GM18909 (cell line): ENCODE measurements at regions not wholly inside any gene's neighbourhood (a gene's known extent, or its start where the extent isn't known, plus 50 kb on each side); places are given as distances from the start of the nearest gene placed in this dataset.
"Not testable (repeated sequence)": the region's sequence is repeated elsewhere in the genome, so short reads cannot be mapped to it uniquely, and the experiment has no call there.

Source experiments
- ATAC-seq: cut with Tn5 transposase; IDR thresholded peaks from one replicate; pipeline ENCODE4 v1.9.1; 2021; ENCODE audit warnings: mild to moderate bottlenecking; ENCODE audit not compliant: unreplicated experiment, poor library complexity

DNA sequence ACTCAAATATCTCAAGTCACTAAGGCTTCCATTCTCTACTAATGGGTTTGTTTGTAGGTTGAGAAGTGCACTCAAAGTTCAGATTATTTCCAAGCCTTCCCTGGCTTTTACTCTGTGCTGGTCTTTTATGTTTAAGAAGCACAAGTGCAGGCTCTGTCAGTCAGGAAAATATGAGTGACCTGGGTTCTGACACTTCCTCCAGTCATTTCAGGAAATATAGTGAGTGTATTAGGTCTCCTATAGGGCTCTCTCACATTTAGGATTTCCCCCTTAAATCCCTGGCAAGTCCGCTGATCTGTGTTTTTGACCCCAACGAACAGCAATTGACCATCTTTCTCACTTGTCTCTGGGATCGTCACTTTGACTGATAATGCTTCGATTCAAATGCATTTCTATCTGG, 210.2 kb downstream of the ARPP21 start:
- ATAC-seq, result no peak

DNA sequence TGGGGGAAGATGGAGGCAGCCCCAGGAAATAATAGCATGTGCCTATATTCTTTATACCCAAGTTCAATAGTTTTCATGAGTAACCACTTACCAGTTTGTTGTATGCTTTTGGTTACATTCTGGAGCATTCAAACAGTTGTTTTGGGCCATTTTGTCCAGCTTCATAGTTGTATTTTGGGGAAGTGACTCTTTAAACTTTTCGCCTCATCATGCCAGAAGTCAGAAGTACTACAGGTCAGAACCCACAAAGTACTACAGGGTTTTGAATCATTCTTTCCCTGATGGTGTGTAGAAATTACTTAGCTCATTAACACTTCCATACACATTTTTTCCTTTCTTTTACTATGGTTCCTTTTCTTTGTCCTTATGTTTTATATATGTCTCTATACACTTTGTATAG, 210.6 kb downstream of the ARPP21 start:
- ATAC-seq, result no peak

DNA sequence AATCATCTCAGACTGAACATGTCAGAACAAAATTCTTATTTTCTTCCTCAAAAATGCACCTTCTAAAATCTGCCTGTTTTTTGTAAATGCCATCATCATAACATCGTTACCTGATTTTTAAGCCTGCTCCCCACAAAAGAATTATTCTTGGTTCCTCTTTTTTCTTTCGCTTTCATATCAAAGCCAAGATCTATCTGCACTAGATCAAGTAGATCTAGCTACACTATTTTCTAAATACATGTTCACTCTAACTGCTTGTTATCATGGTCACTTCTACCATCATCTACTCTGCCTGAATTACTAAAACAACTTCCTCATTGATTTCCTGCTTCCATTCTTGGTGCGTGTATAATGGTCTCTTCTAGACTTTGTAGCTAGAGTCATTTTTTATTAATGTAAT, 217.7 kb downstream of the ARPP21 start:
- peak; percentile 81 for ATAC-seq

DNA sequence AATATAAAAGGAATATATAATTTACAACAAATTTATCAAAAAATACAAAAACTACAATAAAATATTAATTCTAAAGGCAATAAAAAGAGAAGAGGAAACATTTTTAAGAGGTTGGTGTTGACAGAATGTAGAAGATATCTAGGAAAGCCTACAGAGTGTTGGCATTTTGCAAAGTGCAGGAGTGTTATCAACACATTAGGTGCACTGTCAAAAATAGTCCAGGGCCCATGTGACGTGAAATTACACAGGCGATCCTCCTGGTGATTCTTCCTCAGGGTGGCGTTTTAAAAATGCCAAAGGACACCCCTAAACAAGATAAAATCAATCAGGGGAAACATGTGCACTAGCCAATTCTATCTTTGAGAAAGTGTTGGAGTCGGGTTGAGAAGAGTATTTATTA, 222.7 kb downstream of the ARPP21 start:
- no peak for ATAC-seq

DNA sequence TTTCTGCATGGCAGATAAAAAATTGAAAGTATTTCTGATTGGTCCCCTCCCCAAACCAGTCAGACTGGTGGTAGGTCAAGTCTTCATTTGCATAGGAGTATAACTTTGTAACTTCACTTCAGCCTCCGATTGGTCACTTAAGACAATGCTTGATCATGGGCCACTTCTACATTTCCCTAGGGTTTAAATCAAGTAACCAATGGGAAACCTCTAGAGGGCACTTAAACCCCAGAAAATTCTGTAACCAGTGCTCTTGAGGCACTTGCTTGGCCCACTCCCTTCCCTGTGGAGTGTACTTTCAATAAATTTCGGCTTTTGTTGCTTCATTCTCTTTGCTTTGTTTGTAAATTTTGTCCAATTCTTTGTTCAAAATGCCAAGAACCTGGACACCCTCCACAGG, 225.5 kb downstream of the ARPP21 start:
- ATAC-seq, result no peak

DNA sequence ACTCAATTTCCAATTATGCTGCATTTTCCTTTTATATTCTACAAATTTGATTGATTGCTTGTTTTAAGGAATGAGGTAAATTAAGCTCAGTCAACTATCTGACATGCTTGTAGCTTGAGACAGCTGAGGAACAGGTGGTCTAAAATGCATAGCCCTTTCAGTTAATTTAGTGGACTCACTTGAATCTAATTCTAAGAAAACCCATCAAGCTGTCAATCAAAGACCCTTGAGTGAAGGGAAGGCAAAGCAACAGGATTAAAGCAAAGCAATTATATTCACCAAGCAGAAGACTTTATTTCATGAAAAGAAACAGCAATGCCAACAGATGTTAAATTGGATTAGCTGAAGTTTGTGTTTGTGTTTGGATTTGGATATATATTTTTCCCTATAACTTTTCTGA, 228.5 kb downstream of the ARPP21 start:
- ATAC-seq, result no peak

DNA sequence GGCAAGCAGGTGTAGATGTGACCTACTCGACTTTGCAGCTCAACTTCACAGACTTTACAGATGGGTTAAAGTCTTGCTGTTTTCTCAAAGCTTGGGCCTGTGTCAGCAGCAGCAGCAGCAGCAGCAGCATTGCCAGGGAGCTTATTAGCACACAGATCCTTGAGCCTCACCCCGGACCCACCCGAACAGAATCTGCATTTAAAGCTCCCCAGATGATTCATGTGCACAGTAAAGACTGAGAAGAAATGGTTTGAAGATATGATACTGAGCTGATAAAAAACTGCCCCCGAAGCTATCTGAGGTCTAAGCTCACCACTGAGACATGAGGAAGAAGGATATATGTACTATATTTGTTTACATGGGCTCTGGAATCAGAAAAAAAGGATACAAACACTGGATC, 231.7 kb downstream of the ARPP21 start:
- no peak for ATAC-seq

DNA sequence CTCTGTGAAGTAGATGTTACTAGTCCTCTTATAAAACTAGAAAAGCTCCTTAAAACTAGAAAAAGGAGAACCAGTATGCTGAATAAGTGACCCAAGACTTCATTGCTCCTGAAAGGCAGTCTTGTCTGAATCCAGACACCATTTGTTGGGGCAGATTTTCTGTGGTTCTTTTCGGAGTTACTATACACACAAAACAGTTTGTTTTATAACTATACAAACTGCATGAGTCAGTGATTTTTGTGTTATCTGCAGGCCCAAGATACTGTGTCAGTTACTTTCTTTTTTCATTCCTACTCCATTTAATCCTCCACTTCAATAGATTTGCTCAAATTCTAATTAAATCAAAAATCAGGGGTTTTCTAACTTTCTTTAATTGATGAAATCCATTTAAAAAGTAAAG, 244.6 kb downstream of the ARPP21 start:
- ATAC-seq, result no peak

DNA sequence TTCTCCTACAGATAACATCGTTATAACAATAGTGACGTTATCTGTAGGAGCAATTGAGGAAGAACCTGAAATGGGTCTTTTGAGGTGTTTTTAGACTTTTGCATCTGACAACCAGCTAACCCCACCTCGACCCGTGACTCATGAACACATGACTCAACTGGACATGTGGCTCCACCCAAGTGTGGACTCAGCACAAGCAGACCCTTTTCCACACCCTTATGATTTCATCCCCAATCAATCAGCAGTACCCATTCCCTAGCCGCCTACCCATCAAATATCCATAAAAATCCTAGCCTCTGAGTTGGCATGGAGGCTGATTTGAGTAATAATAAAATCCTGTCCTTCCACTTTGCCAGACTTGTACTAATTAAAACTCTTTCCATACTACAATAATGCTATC, 255.4 kb downstream of the ARPP21 start:
- ATAC-seq, result no peak

DNA sequence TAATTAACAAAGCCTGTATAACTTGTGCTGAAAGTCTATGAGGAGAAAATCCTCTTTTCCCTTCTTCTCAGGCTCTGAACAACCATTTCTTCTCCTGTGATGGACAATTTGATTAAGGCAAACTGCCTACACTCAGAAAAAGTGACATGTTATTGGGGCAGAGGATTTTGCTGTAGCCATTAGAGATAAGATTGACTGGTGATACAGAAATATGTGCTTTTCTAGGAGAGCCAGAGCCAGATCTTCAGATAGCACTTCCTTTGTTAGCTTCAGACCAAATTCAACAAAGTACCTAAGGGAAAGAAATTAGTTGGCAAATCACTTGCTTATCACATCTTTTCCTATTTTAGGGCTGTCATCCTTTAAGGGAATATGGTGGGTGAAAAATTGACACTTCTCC, 259.9 kb downstream of the ARPP21 start:
- ATAC-seq, result no peak

DNA sequence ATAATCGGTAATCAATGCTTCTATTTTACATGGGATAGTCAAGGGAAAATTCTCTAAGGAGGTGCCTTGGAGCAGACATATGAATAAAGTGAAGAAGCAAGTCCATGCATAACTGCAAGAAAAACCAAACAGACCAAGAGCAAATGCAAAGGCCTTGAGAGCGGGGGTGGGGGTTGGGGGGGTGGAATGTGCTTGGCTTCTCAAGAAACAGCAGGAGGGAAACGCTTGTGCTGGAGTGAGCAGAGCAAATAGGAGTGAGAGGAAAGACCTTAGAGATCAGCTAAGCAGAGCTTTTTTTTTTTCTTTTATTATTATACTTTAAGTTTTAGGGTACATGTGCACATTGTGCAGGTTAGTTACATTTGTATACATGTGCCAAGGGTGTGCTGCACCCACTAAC, 260.8 kb downstream of the ARPP21 start:
- no peak for ATAC-seq

DNA sequence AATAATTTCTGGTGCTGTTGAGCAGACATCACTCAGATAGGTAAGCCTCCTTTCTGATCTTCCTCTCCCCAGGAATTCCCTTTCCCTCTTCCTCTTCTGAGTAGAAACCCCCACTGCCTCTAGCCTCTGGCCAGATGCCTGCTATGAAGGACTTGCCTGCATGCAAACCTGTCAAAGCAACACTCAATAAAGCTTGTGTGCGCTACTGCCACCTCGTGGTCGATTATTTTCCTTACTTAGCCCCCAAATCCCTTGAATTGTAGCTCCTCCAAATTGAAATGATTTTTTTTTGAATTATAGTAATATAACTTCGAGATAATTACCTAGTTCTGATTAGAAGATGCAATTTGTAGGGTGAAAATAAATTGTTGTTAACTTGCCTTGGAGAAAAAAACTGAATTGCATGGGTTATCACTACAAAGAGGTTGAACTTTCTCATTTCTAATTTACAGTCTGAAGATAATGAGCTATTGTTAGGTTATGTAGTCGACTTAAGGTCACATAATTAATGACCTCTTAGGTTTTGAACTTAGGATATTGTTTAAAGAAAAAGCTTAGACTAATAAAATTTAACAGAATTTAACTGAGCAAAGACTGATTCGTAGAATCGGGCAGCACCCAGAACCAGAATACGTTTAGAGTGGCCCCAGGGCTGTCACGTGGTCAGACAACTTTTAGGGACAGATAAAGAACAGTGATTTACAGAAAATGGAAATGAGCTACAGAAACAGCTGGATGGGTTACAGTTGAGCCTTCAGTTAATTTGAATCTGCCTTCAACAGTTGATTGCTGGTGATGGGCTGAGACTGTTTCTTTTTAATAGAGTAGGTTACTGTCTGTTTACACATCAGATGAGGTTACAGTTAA, 269.3 kb downstream of the ARPP21 start:
- ATAC-seq, result peak; percentile 89

DNA sequence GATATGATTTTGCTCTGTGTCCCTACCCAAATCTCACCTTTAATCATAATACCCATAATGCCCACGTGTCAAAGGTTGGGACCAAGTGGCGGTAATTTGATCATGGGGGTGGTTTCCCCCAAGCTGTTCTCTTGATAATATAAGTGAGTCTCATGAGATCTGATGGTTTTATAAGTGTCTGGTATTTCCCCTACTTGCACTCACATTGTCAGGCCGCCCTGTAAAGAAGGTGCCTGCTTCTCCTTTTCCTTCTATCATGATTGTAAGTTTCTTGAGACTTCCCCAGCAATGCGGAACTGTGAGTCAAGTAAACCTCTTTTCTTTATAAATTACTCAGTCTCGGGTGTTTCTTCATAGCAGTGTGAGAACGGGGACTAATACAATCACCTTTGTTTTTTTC, 279.8 kb downstream of the ARPP21 start:
- ATAC-seq, result no peak

DNA sequence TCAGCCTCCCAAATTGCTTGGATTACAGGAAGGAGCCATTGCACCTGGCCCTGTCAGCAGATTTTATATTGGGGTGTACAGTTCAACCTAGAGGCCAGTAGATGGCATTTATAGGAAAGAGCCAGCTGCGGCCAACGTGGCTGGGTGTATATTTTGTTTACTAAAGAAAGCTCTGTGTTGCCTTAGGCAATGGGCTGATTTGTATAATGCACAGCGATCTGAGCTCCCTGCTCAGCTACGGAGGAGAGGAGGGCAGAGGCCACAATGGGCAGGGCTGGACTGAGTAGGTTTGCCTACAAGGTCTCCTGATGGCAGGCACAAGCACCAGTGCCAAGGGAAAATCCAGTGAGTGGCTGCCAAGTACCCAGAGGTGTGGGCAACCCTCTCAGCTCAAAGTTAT, 282.4 kb downstream of the ARPP21 start:
- ATAC-seq, result no peak

DNA sequence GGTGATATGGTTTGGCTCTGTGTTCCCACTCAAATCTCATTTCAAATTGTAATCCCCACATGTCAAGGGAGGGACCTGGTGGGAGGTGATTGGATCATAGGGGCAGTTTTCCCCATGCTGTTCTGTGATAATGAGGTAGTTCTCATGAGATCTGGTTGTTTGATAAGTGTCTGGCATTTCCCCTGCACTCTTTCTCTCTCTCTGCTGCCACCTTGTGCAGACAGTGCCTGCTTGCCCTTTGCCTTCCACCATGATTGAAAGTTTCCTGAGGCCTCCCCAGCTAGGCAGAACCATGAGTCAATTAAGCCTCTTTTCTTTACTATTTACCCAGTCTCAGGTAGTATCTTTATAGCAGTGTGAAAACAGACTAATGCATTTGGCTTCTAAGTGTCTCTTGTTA, 284.7 kb downstream of the ARPP21 start:
- not testable (repeated sequence) for ATAC-seq

DNA sequence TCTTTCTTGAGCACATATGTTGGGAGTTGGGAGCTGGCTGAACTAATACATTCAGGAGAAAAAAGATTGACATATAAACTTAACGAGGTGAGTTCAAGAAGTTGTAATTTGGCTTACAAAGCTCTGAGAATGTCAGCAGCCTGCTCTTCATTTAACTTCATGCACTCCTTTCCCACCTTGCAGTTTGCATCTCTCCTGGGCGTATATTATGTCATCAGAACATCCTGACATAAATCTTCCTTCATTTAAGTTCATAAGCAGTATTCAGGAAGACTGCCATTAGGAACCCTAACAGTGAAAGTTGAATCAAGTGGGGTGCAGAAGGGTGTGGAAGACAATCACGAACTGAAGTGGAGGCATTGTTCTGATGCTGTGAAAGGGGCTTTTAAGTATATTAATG, 288.1 kb downstream of the ARPP21 start:
- ATAC-seq, result no peak

DNA sequence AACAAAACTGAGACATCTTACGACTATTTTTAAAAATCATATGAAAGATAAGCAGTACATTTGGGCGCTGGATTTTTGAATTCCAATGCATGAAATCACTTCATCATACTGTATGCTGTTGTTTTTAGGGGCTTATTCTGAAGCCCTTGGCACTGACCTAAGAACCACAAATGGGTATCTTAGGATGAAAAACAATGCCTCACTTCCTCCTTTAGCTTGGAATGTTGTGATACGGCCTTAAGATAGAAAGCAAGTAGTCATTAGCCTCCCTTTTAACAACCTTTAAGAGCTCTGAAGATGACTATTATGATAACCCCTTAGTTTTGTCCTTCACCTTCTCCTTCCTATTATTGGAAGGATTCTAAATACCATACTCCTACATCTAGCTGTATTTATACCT, 289.8 kb downstream of the ARPP21 start:
- ATAC-seq, result no peak

DNA sequence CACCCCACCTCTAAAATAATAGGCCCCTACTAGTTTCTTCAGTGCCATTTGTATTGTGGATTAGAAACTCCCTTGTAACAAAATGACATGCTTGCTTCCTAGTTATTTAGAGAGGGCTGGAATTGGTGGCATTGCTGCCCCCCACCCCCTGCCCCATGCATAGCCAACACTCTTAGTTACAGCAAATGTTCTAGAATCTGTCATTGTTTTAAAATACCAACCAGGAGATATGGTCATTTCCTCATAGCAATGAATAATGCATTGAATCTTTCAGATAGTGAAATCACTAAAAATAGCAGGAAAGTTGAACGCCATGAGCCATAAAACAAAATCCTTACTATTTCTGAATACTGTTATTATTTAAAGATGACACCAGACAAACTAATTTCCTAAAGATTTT, 292.5 kb downstream of the ARPP21 start:
- ATAC-seq, result no peak

DNA sequence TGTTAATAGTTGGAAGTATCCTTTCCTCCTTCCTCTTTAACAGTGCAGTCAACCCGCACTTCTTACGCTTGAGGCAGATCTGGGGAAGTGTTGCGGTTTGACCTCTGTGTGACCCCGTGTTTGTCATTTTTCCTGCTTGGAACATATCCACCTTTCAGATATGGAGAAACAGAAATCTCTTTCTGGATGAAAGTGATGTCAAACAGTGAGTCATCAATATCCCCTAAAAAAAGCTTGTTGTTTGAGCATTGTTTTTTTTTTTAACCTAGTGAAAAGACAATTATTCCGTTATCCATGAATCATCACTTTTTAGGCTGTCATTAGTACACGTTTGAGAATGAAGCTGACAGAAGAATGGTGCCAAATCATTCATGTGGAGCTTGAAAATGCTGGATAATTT, 293.7 kb downstream of the ARPP21 start:
- ATAC-seq, result no peak

DNA sequence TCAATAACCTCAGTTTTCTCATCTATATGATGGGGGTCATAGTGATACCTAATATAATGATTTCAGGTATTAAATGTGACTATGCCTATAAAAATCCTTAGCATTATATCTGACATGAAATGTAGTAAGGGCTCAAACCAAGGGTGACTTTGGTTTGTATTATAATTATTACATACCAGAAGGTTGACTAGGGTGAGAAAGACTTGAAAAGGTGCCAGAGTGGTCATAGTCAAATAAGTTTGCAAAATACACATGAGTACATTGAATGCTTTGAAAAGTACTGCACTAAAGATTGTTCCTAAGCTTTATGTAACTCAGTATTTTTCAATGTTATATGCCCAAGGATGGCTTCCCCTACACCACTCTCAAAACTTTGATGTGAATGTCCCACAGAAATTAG, 297.2 kb downstream of the ARPP21 start:
- ATAC-seq, result no peak

DNA sequence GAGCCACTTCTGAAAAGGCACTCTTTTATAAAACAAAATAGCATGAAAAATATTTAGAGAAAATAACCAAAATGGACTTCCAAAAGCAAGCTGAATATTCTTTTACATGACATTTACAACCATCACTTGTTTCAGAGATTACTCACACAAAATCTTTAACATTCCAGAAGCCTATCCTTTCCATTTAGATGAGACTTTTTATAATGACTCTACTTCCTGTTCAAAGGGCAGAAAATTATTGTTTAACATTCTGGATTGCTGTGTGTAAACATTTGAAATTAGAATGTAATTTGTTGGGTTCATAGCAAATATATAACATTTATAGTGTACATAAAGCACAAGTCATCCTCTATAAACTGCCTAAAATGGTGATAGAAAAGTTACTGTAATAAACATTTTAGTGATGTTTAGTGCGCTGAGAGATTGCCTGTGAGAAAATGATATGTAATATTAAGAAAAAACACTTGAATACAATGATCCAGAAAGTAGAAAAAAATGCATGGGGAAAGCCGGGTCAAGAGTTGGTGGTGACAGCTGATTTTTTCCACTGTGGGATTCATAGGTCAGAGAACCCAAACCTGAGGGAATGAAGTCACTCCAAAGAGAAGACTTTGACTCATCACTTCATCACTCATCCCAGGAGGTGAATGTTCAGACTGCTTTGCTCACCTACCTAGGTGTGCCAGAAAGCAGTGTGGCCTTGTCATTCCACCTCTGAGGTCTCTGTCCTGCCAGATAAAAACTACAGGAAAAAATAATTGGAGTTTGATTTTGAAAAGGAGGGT, 305.8 kb downstream of the ARPP21 start:
- no peak for ATAC-seq
